HepG2 (cell line): ENCODE measurements at regions not wholly inside any gene's neighbourhood (a gene's known extent, or its start where the extent isn't known, plus 50 kb on each side); places are given as distances from the start of the nearest gene placed in this dataset.
A peak's percentile ranks its signal among the peaks of the same experiment; 100 is the strongest.

Experiments
- CEBPB ChIP-seq: IDR thresholded peaks from 2 replicates; pipeline ENCODE4 v1.6.1; 2011; ENCODE audit warnings: low read depth, low read length, improper control_type of control experiment, borderline replicate concordance
- CTCF ChIP-seq: sonication (generic); formaldehyde crosslinking; IDR thresholded peaks from 2 replicates; pipeline ENCODE4 v1.5.0; 2020; ENCODE audit warnings: mild to moderate bottlenecking, missing genetic modification reagents, moderate library complexity
- EZH2 ChIP-seq: conservative IDR thresholded peaks from 2 replicates; pipeline ENCODE4 v1.6.1; 2012; ENCODE audit warnings: mild to moderate bottlenecking, low read depth, low read length, moderate library complexity
- POLR2AphosphoS5 ChIP-seq: IDR thresholded peaks from 2 replicates; pipeline ENCODE4 v1.6.1; 2012; ENCODE audit warnings: low read depth, low read length
- TAF15 ChIP-seq: fragments of 200-400 bp; formaldehyde crosslinking; IDR thresholded peaks from one replicate; pipeline ENCODE4 v1.6.1; 2018; ENCODE audit warnings: mild to moderate bottlenecking, low read depth, low read length; ENCODE audit not compliant: poor library complexity, severe bottlenecking
- ZBTB2 ChIP-seq: sonication (generic); formaldehyde crosslinking; IDR thresholded peaks from 2 replicates; pipeline ENCODE4 v1.8.0; 2022; ENCODE audit warnings: low read depth, missing genetic modification reagents
- ZBTB26 ChIP-seq: IDR thresholded peaks from 2 replicates; pipeline ENCODE4 v1.6.1; 2016; ENCODE audit warnings: missing compliant biosample characterization, missing genetic modification reagents, borderline replicate concordance
- TF ChIP-seq, protein P1 (sequence below): IDR thresholded peaks from 2 replicates; pipeline ENCODE4 v1.6.1; 2012; ENCODE audit warnings: inconsistent platforms

- TF ChIP-seq POLR2AphosphoS5 = no peak
- TF ChIP-seq EZH2 = no peak
- TF ChIP-seq ZBTB26 (CRISPR knock-in tag) = no peak
- TF ChIP-seq CTCF (CRISPR knock-in tag) = peak; percentile 49
- TF ChIP-seq CEBPB = no peak
- TF ChIP-seq, protein P1, sequence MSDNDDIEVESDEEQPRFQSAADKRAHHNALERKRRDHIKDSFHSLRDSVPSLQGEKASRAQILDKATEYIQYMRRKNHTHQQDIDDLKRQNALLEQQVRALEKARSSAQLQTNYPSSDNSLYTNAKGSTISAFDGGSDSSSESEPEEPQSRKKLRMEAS = no peak
- TF ChIP-seq TAF15 = no peak
- TF ChIP-seq ZBTB2 = no peak
These were observed 76.6 kb upstream of the ADAMTS16 start for GRCh38 chr5:5063533-5063953.
